Heart left ventricle (tissue), 16 donors: ENCODE measurements at regions not wholly inside any gene's neighbourhood (a gene's known extent, or its start where the extent isn't known, plus 50 kb on each side); places are given as distances from the start of the nearest gene placed in this dataset.

Experiments used
- ATAC-seq, 4 donors: fragments of 200-7000 bp; cut with Tn5 transposase; one replicate each; pipeline ENCODE4 v1.9.1; 2020 to 2022; ENCODE audit warnings: moderate library complexity in 4 of 4, mild to moderate bottlenecking in 3 of 4, moderate number of reproducible peaks in 1 of 4
- DNase-seq, 5 donors: peaks; one replicate each; pipeline ENCODE4 v3.0.0-alpha.2; 2020
- H3K27ac ChIP-seq, 12 donors: fragments of 200-600 bp; sonication (generic) in 4 of 12; one replicate each; pipeline versions ENCODE4 v1.5.0 to v1.8.0; 2016 to 2022; ENCODE audit warnings: mild to moderate bottlenecking in 2 of 12
- H3K27me3 ChIP-seq, 9 donors: fragments of 200-600 bp; sonication (generic) in 2 of 9; one replicate each; pipeline versions ENCODE4 v1.5.1 to v1.8.0; 2016 to 2022; ENCODE audit warnings: mild to moderate bottlenecking in 3 of 9
- H3K36me3 ChIP-seq, 9 donors: fragments of 200-600 bp; sonication (generic) in 2 of 9; one replicate each; pipeline versions ENCODE4 v1.5.0 to v1.8.0; 2018 to 2022; ENCODE audit warnings: mild to moderate bottlenecking in 2 of 9
- H3K4me1 ChIP-seq, 12 donors: fragments of 200-600 bp; sonication (generic) in 4 of 12; one replicate each; pipeline versions ENCODE4 v1.5.0 to v1.8.0; 2016 to 2022; ENCODE audit warnings: mild to moderate bottlenecking in 3 of 12
- H3K4me3 ChIP-seq, 12 donors: fragments of 200-600 bp; sonication (generic) in 4 of 12; one replicate each; pipeline versions ENCODE4 v1.5.0 to v1.8.0; 2017 to 2022; ENCODE audit warnings: mild to moderate bottlenecking in 9 of 12, moderate library complexity in 4 of 12
- H3K9me3 ChIP-seq, 12 donors: fragments of 200-600 bp; sonication (generic) in 4 of 12; one replicate each; pipeline versions ENCODE4 v1.5.0 to v1.8.0; 2016 to 2022; ENCODE audit warnings: mild to moderate bottlenecking in 1 of 12
- CTCF ChIP-seq, 12 donors: fragments of 200-600 bp; sonication (generic) in 4 of 12; IDR thresholded peaks; one replicate each; pipeline versions ENCODE4 v1.5.0 to v1.8.0; 2018 to 2022; ENCODE audit warnings: antibody characterized with exemption in 12 of 12, mild to moderate bottlenecking in 5 of 12
- POLR2A ChIP-seq, 2 donors: fragments of 450-650 bp; IDR thresholded peaks; one replicate each; pipeline ENCODE4 v1.6.1; 2017; ENCODE audit warnings: antibody characterized with exemption in 2 of 2, mild to moderate bottlenecking in 2 of 2, moderate library complexity in 2 of 2
- WGBS, 4 donors: extraction: QIAGEN DNeasy Blood & Tissue Kit in 2 of 4; methylation state at CpG; one replicate each; pipeline versions ENCODE4 v1.1.5 to v1.1.7; 2013 to 2018; 5-methylcytosine and 5-hydroxymethylcytosine counted together
- intact Hi-C, 10 donors: fragments of 100-400 bp; cut with DNase I; formaldehyde crosslinking; loops; one replicate each; pipeline versions ENCODE4 v1.11.1 to v1.14.2; 2022
- donor health status: ischemic (EF 13 %, LVEDD 7.1; RV severe dilation, severe dysfunction).
- donor health status: healthy with polysubstance abuse.
- donor health status: DM: no; HTN: yes; CAD: no.
- donor health status: DM: no; HTN: no; CAD: no.
- donor health status: ischemic (EF 25% LVEDD 6.9; RV normal size, moderate dysfunction).
- donor health status: ischemic (EF 25% LVEDD 5.7; RV mildly dilated, moderate dysfunction).
- donor health status: healthy.
- donor health status: DM: yes; HTN: yes; CAD: no.
- donor health status: ischemic (EF 35%, LVEDD 5.7; RV mildly dilated, moderate dysfunction).
- donor health status: nonischemic (EF 11% LVEDD 7.7; RV severe dilation, severe dysfunction).
- donor health status: DM: yes; HTN: yes; CAD: no.
- donor health status: PGD.
- donor health status: ischemic (EF 29% LVEDD 5.4; RV normal size, mild dysfunction).
- donor health status: nonischemic (EF 23%, LVEDD 6.1; RV moderate dilation, normal function).

- DNase-seq: no peak
- 69 to 90% (median 75%) methylated on average over 3 to 9 of the region's 9 CpGs for WGBS, 4 donors
- TF ChIP-seq POLR2A (IDR thresholded peaks at IDR 0.05): no peak
- TF ChIP-seq CTCF (IDR thresholded peaks at IDR 0.05): no peak
- Histone ChIP-seq H3K4me3 (no peak overlapping the region), H3K27ac (no peak overlapping the region), H3K36me3 (no peaks in the 10 kb centered on the region), H3K4me1 (no peaks in the 10 kb centered on the region), H3K9me3 (no peaks in the 10 kb centered on the region), H3K27me3 (no peaks in the 10 kb centered on the region)
- intact Hi-C loops: no loop called here
- ATAC-seq: no peak
Observed at GRCh38 chr15:69540622-69541021, 88.0 kb downstream of the RPLP1 start.

- 86 to 93% (median 88%) methylated on average over 7 of the region's 7 CpGs for WGBS, 4 donors
- H3K27me3 ChIP-seq: no peaks in the 10 kb centered on the region
- H3K4me1 ChIP-seq: no peaks in the 10 kb centered on the region
- intact Hi-C loops: no loop called here
- H3K4me3 ChIP-seq: no peak overlapping the region
- ATAC-seq (no peak), DNase-seq (no peak)
- H3K36me3 ChIP-seq: no peaks in the 10 kb centered on the region
- H3K9me3 ChIP-seq: no peaks in the 10 kb centered on the region
- TF ChIP-seq POLR2A (IDR thresholded peaks at IDR 0.05) (no peak), CTCF (IDR thresholded peaks at IDR 0.05) (no peak)
- H3K27ac ChIP-seq: no peak overlapping the region
Observed at GRCh38 chr15:69542028-69542427, 89.4 kb downstream of the RPLP1 start.

- TF ChIP-seq CTCF (IDR thresholded peaks at IDR 0.05): no peak
- no peak for TF ChIP-seq POLR2A (IDR thresholded peaks at IDR 0.05)
- intact Hi-C loops: no loop called here
- ATAC-seq: no peak
Observed at GRCh38 chr15:69543681-69544364, 91.2 kb downstream of the RPLP1 start.

GRCh38 chr15:69544365-69545113 is 91.9 kb downstream of the RPLP1 start:
- DNase-seq (no peak), ATAC-seq (no peak)
- TF ChIP-seq CTCF (IDR thresholded peaks at IDR 0.05): no peak
- no peak for TF ChIP-seq POLR2A (IDR thresholded peaks at IDR 0.05)
- Histone ChIP-seq H3K9me3 (no peaks in the 10 kb centered on the region), H3K27me3 (peaks cover 0 to 4% (median 0%) of the 10 kb centered on the region in 9 donors), H3K4me3 (no peak overlapping the region), H3K36me3 (no peaks in the 10 kb centered on the region), H3K4me1 (peaks cover 0 to 8% (median 0%) of the 10 kb centered on the region in 12 donors), H3K27ac (no peak overlapping the region)
- WGBS, 4 donors: 78 to 88% (median 81%) methylated on average over 6 of the region's 6 CpGs
- intact Hi-C loops: no loop called here

More at GRCh38 chr15:69543681-69544364, 91.2 kb downstream of the RPLP1 start:
- no peak overlapping the region for H3K27ac ChIP-seq
- no peaks in the 10 kb centered on the region for H3K36me3 ChIP-seq
- 60 to 67% (median 65%) methylated on average over 1 of the region's 1 CpG for WGBS, 4 donors
- no peaks in the 10 kb centered on the region for H3K9me3 ChIP-seq
- no peak overlapping the region for H3K4me3 ChIP-seq
- peaks cover 0 to 4% (median 0%) of the 10 kb centered on the region in 12 donors for H3K4me1 ChIP-seq
- no peaks in the 10 kb centered on the region for H3K27me3 ChIP-seq
- no peak for DNase-seq
